ENCODE measurements at regions not wholly inside any gene's neighbourhood (a gene's known extent, or its start where the extent isn't known, plus 50 kb on each side); places are given as distances from the start of the nearest gene placed in this dataset.
"Not testable (repeated sequence)": the region's sequence is repeated elsewhere in the genome, so short reads cannot be mapped to it uniquely, and the experiment has no call there.

- no peak overlapping the region for H3K27ac ChIP-seq
- no peak for DNase-seq (ENCODE audit: low read depth, low spot score)
These were observed 59.7 kb downstream of the NAA11 start for GRCh38 chr4:79266136-79266535.

GRCh38 chr4:79259242-79259641 is 66.6 kb downstream of the NAA11 start:
- no peak for DNase-seq (ENCODE audit: low read depth, low spot score)
- no peak overlapping the region for H3K27ac ChIP-seq

GRCh38 chr4:79258614-79259176 is 67.2 kb downstream of the NAA11 start:
- DNase-seq (ENCODE audit: low read depth, low spot score), result no peak
- H3K27ac ChIP-seq, result no peak overlapping the region

DNA sequence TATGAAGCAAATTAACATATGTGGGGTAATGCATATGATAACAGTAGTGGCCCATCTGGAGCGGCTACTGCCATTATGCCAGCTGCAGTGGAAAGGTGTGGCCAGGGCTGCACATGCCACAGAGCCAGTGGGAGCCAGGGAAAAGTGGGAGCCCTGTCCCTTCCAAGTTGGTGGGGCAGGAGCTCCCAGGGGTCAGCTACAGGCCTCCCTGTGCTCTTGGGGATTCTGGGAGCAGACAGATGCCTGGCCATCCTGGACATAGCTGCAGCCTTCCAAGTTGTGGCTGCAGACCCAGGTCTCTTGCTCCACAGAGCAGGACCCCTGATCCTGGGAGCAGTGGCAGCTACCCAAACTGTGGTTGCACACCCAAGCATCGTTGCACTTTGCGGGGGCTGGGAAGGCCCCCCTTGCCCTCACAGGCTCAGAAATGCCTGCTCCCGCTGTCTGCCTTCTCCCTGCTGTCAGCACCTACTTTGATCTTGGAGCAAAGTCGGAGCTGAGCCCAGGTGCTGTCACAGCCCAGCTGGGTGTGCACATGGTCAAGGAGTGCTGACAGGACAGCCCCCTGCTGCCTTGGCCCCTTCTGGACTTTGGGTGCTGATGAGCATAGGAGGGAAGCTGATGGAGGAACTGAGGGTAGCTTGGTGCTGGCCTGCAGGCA is 67.8 kb downstream of the NAA11 start:
- H3K27ac ChIP-seq, result no peak overlapping the region
- DNase-seq (ENCODE audit: low read depth, low spot score), result no peak

- H3K27ac ChIP-seq, result no peak overlapping the region
- DNase-seq (ENCODE audit: low read depth, low spot score), result no peak
These were observed 70.1 kb downstream of the NAA11 start for GRCh38 chr4:79255793-79256192.

DNA sequence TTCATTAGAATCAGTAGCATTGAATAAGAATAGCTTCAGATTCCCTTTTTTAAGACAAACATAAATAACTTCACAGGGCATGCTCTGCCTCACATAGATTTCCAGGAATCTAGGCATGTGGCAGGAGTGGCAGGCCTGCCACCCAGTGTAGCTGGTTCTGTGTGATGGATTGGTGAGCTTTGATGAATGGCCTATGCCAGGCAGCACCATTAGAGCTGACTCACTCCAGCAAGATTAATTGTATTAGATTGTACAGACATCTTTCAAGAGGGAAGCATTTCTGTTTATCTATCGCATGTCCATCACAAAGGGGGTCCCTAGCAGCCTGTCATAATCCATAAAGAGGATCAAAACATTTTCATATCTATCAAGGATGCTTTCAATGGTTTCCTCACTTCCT is 71.9 kb downstream of the NAA11 start:
- no peak for DNase-seq (ENCODE audit: low read depth, low spot score)
- no peak overlapping the region for H3K27ac ChIP-seq

DNA sequence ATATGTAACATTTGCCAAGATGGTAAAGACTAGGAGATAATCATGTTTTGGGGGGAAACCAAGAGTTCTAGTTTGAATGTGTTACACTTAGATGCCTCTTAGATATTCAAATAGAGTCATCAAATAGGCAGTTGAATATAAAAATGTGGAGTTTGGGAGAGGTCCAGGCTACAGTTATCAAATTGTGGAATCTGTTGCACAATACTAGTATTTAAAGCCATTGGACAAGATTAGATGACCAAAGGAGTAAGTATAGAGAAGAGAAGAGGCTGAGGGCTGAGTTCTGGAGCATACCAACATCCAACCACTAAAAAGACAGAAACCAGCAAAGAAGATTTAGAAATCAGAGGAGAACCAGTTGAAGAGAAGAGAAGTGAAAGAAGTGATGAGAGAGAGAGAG is 72.7 kb downstream of the NAA11 start:
- no peak for DNase-seq (ENCODE audit: low read depth, low spot score)
- H3K27ac ChIP-seq, result no peak overlapping the region

DNA sequence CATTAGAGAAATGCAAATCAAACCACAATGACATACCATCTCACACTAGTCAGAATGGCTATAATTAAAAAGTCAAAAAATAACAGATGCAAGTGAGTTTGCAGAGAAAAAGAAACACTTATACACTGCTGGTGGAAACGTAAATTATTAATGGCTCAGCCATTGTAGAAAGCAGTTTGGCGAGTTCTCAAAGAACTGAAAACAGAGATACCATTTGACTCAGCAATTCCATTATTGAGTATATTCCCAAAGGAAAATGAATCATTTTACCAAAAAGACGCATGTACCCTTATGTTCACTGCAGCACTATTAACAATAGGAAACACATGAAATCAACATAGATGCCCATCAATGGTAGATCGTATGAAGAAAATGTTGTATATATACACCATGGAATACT is 75.0 kb downstream of the NAA11 start:
- no peak for DNase-seq (ENCODE audit: low read depth, low spot score)
- H3K27ac ChIP-seq, result no peak overlapping the region

DNA sequence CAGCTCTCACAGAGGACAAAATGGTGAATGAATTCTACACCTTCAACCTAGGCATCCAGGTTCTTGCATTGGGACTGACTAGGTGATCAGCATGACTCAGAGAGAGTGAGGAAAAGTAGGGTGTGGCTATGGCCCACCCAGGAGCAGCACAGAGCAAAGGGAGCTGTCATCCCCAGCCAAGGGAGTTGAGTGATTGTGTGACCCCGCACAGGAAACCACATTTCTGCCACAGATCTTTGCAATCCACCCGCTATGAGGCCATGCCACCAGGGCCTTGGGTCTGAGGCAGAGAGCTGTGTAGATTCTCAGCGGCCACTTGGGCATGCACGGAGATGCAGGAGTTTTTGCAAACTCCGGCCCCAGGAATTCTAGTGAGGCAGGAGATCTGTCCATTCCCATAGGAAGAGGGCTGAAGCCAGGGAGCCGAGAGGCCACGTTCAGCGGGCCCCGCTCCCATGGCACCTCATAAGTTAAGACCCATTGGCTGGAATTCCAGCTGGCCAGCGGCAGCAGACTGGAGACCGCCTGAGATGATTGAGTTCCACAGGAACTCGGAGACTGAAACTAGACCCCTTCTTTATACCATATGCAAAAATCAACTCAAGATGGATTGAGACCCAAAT is 75.9 kb downstream of the NAA11 start:
- DNase-seq (ENCODE audit: low read depth, low spot score), result no peak
- H3K27ac ChIP-seq, result no peak overlapping the region

GRCh38 chr4:79248610-79249009 is 77.3 kb downstream of the NAA11 start:
- no peak for DNase-seq (ENCODE audit: low read depth, low spot score)
- no peak overlapping the region for H3K27ac ChIP-seq

DNA sequence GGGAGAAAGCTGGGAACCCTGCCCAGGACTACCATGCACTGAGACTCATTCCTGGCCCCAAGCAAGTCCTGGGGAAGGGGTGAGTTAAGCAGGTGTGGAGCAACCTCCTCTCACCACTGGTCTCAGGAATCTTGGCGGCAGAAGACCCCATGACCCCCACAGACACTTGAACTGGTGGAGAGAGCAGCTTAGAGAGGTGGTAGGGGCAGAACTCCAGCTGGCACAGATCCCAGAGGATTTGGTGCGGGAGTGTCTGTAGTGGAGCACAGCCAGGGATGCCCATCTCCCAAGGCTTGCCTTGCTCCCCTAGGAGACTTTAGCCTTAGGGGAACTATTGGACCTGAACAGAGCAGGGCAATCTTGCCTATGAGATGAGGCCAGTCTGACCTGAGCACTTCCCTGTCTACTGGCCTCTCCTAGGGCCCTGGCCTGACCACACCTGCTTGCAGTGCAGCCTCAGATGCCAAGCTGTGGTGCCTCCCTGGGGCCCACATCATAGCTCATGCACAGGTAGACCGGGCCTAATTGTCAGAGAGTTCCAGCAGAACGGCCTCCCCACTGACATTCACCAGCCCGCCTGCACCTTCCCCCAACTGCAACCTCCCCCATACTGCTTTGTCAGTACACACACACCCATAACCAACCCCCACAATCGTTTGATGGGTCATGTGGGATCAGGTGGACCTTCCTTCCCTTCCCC is 78.0 kb downstream of the NAA11 start:
- H3K27ac ChIP-seq, result no peak overlapping the region
- DNase-seq (ENCODE audit: low read depth, low spot score), result no peak

DNA sequence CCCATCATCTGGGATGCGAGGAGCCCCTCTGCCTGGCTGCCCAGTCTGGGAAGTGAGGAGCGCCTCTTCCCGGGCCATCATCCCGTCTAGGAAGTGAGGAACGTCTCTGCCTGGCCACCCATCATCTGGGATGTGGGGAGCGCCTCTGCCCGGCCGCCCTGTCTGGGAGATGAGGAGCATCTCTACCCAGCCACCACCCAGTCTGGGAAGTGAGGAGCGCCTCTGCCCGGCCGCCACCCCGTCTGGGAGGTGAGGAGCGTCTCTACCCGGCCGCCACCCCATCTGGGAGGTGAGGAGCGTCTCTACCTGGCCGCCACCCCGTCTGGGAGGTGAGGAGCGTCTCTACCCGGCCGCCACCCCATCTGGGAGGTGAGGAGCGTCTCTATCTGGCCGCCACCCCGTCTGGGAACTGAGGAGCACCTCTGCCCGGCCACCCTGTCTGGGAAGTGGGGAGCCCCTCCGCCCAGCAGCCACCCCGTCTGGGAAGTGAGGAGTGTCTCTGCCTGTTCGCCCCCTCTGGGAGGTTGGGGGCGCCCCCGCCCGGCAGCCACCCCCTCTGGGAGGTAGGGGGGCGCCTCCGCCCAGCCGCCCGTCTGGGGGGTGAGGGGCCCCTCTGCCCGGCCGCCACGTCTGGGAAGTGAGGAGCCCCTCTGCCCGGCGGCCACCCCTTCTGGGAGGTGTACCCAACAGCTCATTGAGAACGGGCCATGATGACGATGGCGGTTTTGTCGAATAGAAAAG is 80.5 kb downstream of the NAA11 start:
- DNase-seq (ENCODE audit: low read depth, low spot score); H3K27ac ChIP-seq: not testable (repeated sequence)

DNA sequence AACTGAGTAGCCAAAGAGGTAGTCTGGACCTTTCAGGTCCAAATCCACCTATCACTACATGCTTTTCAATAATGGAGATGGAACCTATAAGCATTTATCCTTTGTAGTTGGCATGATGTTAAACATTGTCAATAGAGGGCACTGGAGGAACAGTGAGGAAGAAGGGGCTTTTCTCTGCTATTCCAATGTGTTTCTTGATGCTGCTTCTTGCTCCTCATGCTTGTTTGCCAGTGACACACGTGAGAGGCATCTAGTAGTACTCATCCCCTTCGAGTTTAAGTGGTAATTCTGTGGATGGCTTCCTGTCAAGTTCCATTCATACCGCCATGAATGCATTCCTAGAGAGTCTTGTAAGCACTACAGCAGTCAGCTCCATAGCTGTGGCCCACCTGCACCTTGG is 84.0 kb downstream of the NAA11 start:
- DNase-seq (ENCODE audit: low read depth, low spot score), result no peak
- H3K27ac ChIP-seq, result no peak overlapping the region

- no peak for DNase-seq (ENCODE audit: low read depth, low spot score)
- H3K27ac ChIP-seq, result no peak overlapping the region
These were observed 88.0 kb downstream of the NAA11 start for GRCh38 chr4:79237851-79238250.

- no peak for DNase-seq (ENCODE audit: low read depth, low spot score)
- no peak overlapping the region for H3K27ac ChIP-seq
These were observed 89.1 kb downstream of the NAA11 start for GRCh38 chr4:79236785-79237184.

GRCh38 chr4:79235095-79235494 is 90.8 kb downstream of the NAA11 start:
- H3K27ac ChIP-seq, result no peak overlapping the region
- DNase-seq (ENCODE audit: low read depth, low spot score), result no peak

DNA sequence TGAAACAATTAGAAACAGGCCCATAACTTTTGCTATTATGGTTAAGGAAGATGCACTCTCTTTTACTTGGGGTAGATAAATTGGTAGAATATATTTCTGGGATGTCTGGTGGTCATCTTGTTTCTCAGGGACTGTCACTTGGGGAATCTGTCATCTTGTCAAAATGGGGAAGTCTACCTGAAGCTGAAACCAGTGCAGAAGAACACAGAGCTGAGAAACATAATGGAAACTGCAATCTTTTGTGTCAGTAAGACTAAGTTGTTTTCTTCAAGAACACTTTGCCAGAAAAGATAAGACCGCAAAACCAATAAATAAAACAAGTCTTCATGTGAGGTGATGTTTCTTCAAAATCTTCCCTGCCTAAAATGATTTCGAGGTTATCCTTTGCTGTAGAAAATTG is 92.0 kb downstream of the NAA11 start:
- DNase-seq (ENCODE audit: low read depth, low spot score), result no peak
- no peak overlapping the region for H3K27ac ChIP-seq

GRCh38 chr4:79232540-79232939 is 93.3 kb downstream of the NAA11 start:
- no peak for DNase-seq (ENCODE audit: low read depth, low spot score)
- no peak overlapping the region for H3K27ac ChIP-seq

GRCh38 chr4:79227860-79228259 is 98.0 kb downstream of the NAA11 start:
- DNase-seq (ENCODE audit: low read depth, low spot score), result no peak
- no peak overlapping the region for H3K27ac ChIP-seq

GRCh38 chr4:79225360-79225759 is 100.5 kb downstream of the NAA11 start:
- no peak for DNase-seq (ENCODE audit: low read depth, low spot score)
- H3K27ac ChIP-seq, result no peak overlapping the region

DNA sequence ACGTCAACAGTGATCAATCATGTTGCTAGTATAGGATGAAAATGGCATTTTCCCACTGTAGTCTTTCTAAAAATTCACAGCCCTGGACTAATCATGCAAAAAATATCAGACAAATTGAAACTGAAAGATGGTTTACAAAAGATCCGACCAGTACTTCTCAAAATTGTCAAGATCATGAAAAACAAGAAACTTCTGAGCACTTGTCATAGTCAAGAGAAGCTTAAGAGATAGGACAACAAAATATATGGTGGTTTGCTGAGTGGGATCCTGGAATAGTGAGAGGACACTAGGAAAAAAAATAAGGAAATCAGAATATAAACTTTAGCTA is 101.1 kb downstream of the NAA11 start:
- no peak overlapping the region for H3K27ac ChIP-seq
- no peak for DNase-seq (ENCODE audit: low read depth, low spot score)
